Chondrocyte (in vitro differentiated cells): ENCODE measurements at regions not wholly inside any gene's neighbourhood (a gene's known extent, or its start where the extent isn't known, plus 50 kb on each side); places are given as distances from the start of the nearest gene placed in this dataset.

Source experiments
- DNase-seq: peaks from one replicate; pipeline ENCODE4 v3.0.0; 2021; ENCODE audit warnings: mixed read lengths, low spot score
- H3K27ac Mint-ChIP-seq: one replicate; pipeline ENCODE4 v1.8.0; 2021; ENCODE audit warnings: mild to moderate bottlenecking, moderate library complexity, mixed read lengths; ENCODE audit not compliant: unreplicated experiment
- H3K27me3 Mint-ChIP-seq: 2 replicates; pipeline ENCODE4 v1.8.0; 2021; ENCODE audit warnings: low read depth, mixed read lengths
- H3K36me3 Mint-ChIP-seq: 2 replicates; pipeline ENCODE4 v1.8.0; 2021; ENCODE audit warnings: low read depth, mixed read lengths
- H3K4me1 Mint-ChIP-seq: 2 replicates; pipeline ENCODE4 v1.8.0; 2021; ENCODE audit warnings: low read depth, mild to moderate bottlenecking, mixed read lengths
- H3K4me3 Mint-ChIP-seq: one replicate; pipeline ENCODE4 v1.8.0; 2021; ENCODE audit warnings: mild to moderate bottlenecking, moderate library complexity, mixed read lengths; ENCODE audit not compliant: unreplicated experiment
- H3K9me3 Mint-ChIP-seq: 2 replicates; pipeline ENCODE4 v1.8.0; 2021; ENCODE audit warnings: low read depth, mixed read lengths
- TF ChIP-seq, protein P1 (sequence below): fragments of 200-600 bp; sonication (generic); IDR thresholded peaks from 2 replicates; pipeline ENCODE4 v1.5.0; 2021; ENCODE audit warnings: antibody characterized with exemption, mild to moderate bottlenecking, moderate library complexity

DNA sequence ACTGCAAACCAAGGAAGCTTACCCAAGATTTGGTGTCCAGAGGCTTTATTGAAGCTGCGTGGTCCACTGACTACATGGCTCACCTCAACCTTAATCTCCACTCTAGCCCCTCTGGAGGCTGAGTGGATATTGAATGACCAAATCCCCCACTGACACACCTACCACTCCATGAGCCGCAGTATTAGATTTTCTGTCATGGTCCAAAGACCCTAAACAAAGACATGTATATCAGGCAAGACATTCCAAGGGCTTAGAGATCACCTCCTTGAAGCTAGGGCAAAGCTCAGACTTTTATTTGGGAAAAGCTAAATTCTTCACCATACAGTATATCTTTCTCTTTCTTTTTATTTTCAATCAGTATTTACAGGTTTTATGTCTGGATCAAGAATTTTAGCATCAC lies 346.2 kb upstream of the CTNND2 start:
- H3K4me1 Mint-ChIP-seq = no peaks in the 10 kb centered on the region
- no peak overlapping the region for H3K27ac Mint-ChIP-seq
- H3K9me3 Mint-ChIP-seq = peaks cover 2% of the 10 kb centered on the region
- H3K36me3 Mint-ChIP-seq = no peaks in the 10 kb centered on the region
- TF ChIP-seq, protein P1, sequence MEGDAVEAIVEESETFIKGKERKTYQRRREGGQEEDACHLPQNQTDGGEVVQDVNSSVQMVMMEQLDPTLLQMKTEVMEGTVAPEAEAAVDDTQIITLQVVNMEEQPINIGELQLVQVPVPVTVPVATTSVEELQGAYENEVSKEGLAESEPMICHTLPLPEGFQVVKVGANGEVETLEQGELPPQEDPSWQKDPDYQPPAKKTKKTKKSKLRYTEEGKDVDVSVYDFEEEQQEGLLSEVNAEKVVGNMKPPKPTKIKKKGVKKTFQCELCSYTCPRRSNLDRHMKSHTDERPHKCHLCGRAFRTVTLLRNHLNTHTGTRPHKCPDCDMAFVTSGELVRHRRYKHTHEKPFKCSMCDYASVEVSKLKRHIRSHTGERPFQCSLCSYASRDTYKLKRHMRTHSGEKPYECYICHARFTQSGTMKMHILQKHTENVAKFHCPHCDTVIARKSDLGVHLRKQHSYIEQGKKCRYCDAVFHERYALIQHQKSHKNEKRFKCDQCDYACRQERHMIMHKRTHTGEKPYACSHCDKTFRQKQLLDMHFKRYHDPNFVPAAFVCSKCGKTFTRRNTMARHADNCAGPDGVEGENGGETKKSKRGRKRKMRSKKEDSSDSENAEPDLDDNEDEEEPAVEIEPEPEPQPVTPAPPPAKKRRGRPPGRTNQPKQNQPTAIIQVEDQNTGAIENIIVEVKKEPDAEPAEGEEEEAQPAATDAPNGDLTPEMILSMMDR = no peak
- no peak for DNase-seq
- H3K27me3 Mint-ChIP-seq = peaks cover 2% of the 10 kb centered on the region
- H3K4me3 Mint-ChIP-seq = no peak overlapping the region

GRCh38 chr5:12248831-12249230 lies 344.6 kb upstream of the CTNND2 start:
- Mint-ChIP-seq H3K4me3 (no peak overlapping the region), H3K4me1 (no peaks in the 10 kb centered on the region), H3K36me3 (no peaks in the 10 kb centered on the region), H3K9me3 (peaks cover 2% of the 10 kb centered on the region), H3K27me3 (peaks cover 2% of the 10 kb centered on the region), H3K27ac (no peak overlapping the region)
- DNase-seq = no peak
- TF ChIP-seq, protein P1 = no peak

- no peak for DNase-seq
- Mint-ChIP-seq H3K4me1 (peaks cover 4% of the 10 kb centered on the region), H3K27me3 (peaks cover 2% of the 10 kb centered on the region), H3K4me3 (no peak overlapping the region), H3K27ac (no peak overlapping the region), H3K36me3 (no peaks in the 10 kb centered on the region), H3K9me3 (peaks cover 2% of the 10 kb centered on the region)
- TF ChIP-seq, protein P1 = no peak
Observed at GRCh38 chr5:12246036-12246435, 341.8 kb upstream of the CTNND2 start.

- peaks cover 4% of the 10 kb centered on the region for H3K4me1 Mint-ChIP-seq
- TF ChIP-seq, protein P1 = no peak
- no peaks in the 10 kb centered on the region for H3K36me3 Mint-ChIP-seq
- no peaks in the 10 kb centered on the region for H3K27me3 Mint-ChIP-seq
- H3K27ac Mint-ChIP-seq = no peak overlapping the region
- H3K9me3 Mint-ChIP-seq = peaks cover 2% of the 10 kb centered on the region
- H3K4me3 Mint-ChIP-seq = no peak overlapping the region
- DNase-seq = no peak
Observed at GRCh38 chr5:12245429-12245828, 341.2 kb upstream of the CTNND2 start.

GRCh38 chr5:12242950-12243888 lies 339.0 kb upstream of the CTNND2 start:
- DNase-seq = no peak
- TF ChIP-seq, protein P1 = no peak
- peaks cover 2% of the 10 kb centered on the region for H3K9me3 Mint-ChIP-seq
- peaks cover 4% of the 10 kb centered on the region for H3K4me1 Mint-ChIP-seq
- no peak overlapping the region for H3K4me3 Mint-ChIP-seq
- no peaks in the 10 kb centered on the region for H3K27me3 Mint-ChIP-seq
- H3K36me3 Mint-ChIP-seq = no peaks in the 10 kb centered on the region
- H3K27ac Mint-ChIP-seq = no peak overlapping the region
